GM12878 (cell line): ENCODE measurements at regions not wholly inside any gene's neighbourhood (a gene's known extent, or its start where the extent isn't known, plus 50 kb on each side); places are given as distances from the start of the nearest gene placed in this dataset.

ENCODE experiments used
- ATAC-seq: fragments of 200-7000 bp; cut with Tn5 transposase; 3 replicates; pipeline ENCODE4 v1.9.1; 2020; ENCODE audit warnings: mild to moderate bottlenecking, moderate library complexity
- BruUV-seq: library from RNA; stranded (reverse); fragments of 400-500 nt; replicated peaks from 2 replicates; lab custom pipeline; 2021; lab: Mats Ljungman, UMichigan
- CTCF ChIA-PET: fragments of 300-600 bp; sonication (Branson Sonifier 250); formaldehyde crosslinking; extraction: SDS; loops from one replicate; lab custom pipeline; 2021; ENCODE audit warnings: inconsistent platforms; lab: Yijun Ruan, JAX
- POLR2A ChIA-PET: fragments of 350-600 bp; formaldehyde crosslinking; extraction: SDS; loops from one replicate; lab custom pipeline; 2021; ENCODE audit warnings: inconsistent platforms; lab: Charles Lee
- RAD21 ChIA-PET: fragments of 300-600 bp; sonication (Branson Sonifier 250); formaldehyde crosslinking; loops from one replicate; lab custom pipeline; 2023; ENCODE audit warnings: antibody characterized with exemption; ENCODE audit not compliant: unreplicated experiment; lab: Charles Lee
- SMC1A ChIA-PET: fragments of 300-600 bp; sonication (Branson Sonifier 250); formaldehyde crosslinking; loops from one replicate; lab custom pipeline; 2023; ENCODE audit not compliant: unreplicated experiment, uncharacterized antibody; lab: Charles Lee
- DNase-seq: peaks from one replicate; pipeline ENCODE4 v3.0.0-alpha.2; 2011; ENCODE audit warnings: low read depth, low spot score
- FAIRE-seq: peaks from 3 replicates; lab custom pipeline; 2011; peaks lifted over from hg19 to GRCh38; lab: Jason Lieb, UNC
- H2AFZ ChIP-seq: 2 replicates; pipeline ENCODE4 v1.6.0; 2011; ENCODE audit warnings: low read depth, low read length, control low read depth; ENCODE audit not compliant: control insufficient read depth
- H3K27ac ChIP-seq: 2 replicates; pipeline ENCODE4 v1.5.1; 2011; ENCODE audit warnings: control low read depth; ENCODE audit not compliant: control insufficient read depth, insufficient read depth
- H3K27me3 ChIP-seq, 2 experiments: replicated peaks in 1 of 2; 2 replicates each; pipeline versions ENCODE4 v1.6.0 to v1.6.1; 2011; ENCODE audit warnings: low read length in 1 of 2; ENCODE audit not compliant: control insufficient read depth in 2 of 2, insufficient read depth in 2 of 2
- H3K36me3 ChIP-seq, 2 experiments: 2 replicates each; pipeline ENCODE4 v1.5.1; 2011; ENCODE audit warnings: low read length in 1 of 2; ENCODE audit not compliant: control insufficient read depth in 2 of 2, insufficient read depth in 2 of 2
- H3K4me1 ChIP-seq: 2 replicates; pipeline ENCODE4 v1.6.1; 2011; ENCODE audit warnings: mild to moderate bottlenecking, low read length, moderate library complexity, mixed read lengths; ENCODE audit not compliant: control insufficient read depth, insufficient read depth
- H3K4me2 ChIP-seq: 2 replicates; pipeline ENCODE4 v1.6.0; 2011; ENCODE audit warnings: control low read depth; ENCODE audit not compliant: control insufficient read depth, insufficient read depth
- H3K4me3 ChIP-seq: fragments of 200-600 bp; sonication (generic); 2 replicates; pipeline ENCODE4 v1.5.1; 2016
- H3K79me2 ChIP-seq: 2 replicates; pipeline ENCODE4 v1.6.0; 2011; ENCODE audit warnings: low read length; ENCODE audit not compliant: control insufficient read depth, insufficient read depth
- H3K9ac ChIP-seq: 2 replicates; pipeline ENCODE4 v1.8.0; 2011; ENCODE audit warnings: low read length, control low read depth, mixed read lengths; ENCODE audit not compliant: control insufficient read depth, insufficient read depth
- H3K9me3 ChIP-seq: replicated peaks from 3 replicates; pipeline ENCODE4 v1.5.1; 2011; ENCODE audit warnings: mild to moderate bottlenecking, low read length; ENCODE audit not compliant: control insufficient read depth, insufficient read depth
- H4K20me1 ChIP-seq: 2 replicates; pipeline ENCODE4 v1.6.0; 2011; ENCODE audit not compliant: control insufficient read depth, insufficient read depth
- HDGF ChIP-seq: fragments of 450-650 bp; IDR thresholded peaks from 2 replicates; pipeline ENCODE4 v1.6.1; 2016; ENCODE audit warnings: antibody characterized with exemption
- NFIC ChIP-seq: IDR thresholded peaks from 2 replicates; pipeline ENCODE4 v1.6.1; 2012; ENCODE audit warnings: low read depth, mild to moderate bottlenecking, inconsistent platforms, low read length, moderate library complexity
- NFYA ChIP-seq: IDR thresholded peaks from 2 replicates; pipeline ENCODE4 v1.6.1; 2011; ENCODE audit warnings: low read depth, mild to moderate bottlenecking, low read length, improper control_type of control experiment, borderline replicate concordance
- POLR2AphosphoS5 ChIP-seq: IDR thresholded peaks from 2 replicates; pipeline ENCODE4 v1.6.1; 2011; ENCODE audit warnings: mild to moderate bottlenecking, low read length, inconsistent platforms
- ZBED1 ChIP-seq: IDR thresholded peaks from 2 replicates; pipeline ENCODE4 v1.6.1; 2016; ENCODE audit warnings: borderline replicate concordance
- ZBTB11 ChIP-seq: fragments of 450-650 bp; formaldehyde crosslinking; IDR thresholded peaks from 2 replicates; pipeline ENCODE4 v1.5.0; 2022; ENCODE audit warnings: mild to moderate bottlenecking, missing genetic modification characterization
- ZBTB33 ChIP-seq: fragments of 450-650 bp; IDR thresholded peaks from 2 replicates; pipeline ENCODE4 v1.6.1; 2017; ENCODE audit warnings: mild to moderate bottlenecking
- ZNF217 ChIP-seq: fragments of 450-650 bp; IDR thresholded peaks from 2 replicates; pipeline ENCODE4 v1.6.1; 2017; ENCODE audit warnings: antibody characterized with exemption, mild to moderate bottlenecking
- ZNF592 ChIP-seq: fragments of 450-650 bp; IDR thresholded peaks from 2 replicates; pipeline ENCODE4 v1.6.1; 2017; ENCODE audit warnings: mild to moderate bottlenecking, moderate library complexity
- WGBS: methylation state at CpG from one replicate; pipeline ENCODE4 v1.1.6; 2016; ENCODE audit warnings: low lambda C conversion rate; ENCODE audit not compliant: insufficient replicate concordance, insufficient coverage; ENCODE audit errors: missing lambda C conversion rate; 5-methylcytosine and 5-hydroxymethylcytosine counted together
- in situ Hi-C: fragments of 300-500 bp; cut with MboI; formaldehyde crosslinking; loops from 9 replicates; pipeline ENCODE4 v1.14.3; 2018; ENCODE audit warnings: mixed read lengths
- intact Hi-C: fragments of 100-400 bp; cut with micrococcal nuclease; formaldehyde crosslinking; loops from one replicate; pipeline ENCODE4 v1.14.2; 2022; ENCODE audit not compliant: unreplicated experiment

- TF ChIP-seq ZBTB11 (no peak), POLR2AphosphoS5 (no peak), NFIC (no peak), ZNF592 (no peak)
Observed at GRCh38 chr11:11770921-11771486, 70.8 kb upstream of the USP47 start (continued).

- intact Hi-C loops, result no loop called here
- RAD21 ChIA-PET, result no interaction called here
- Histone ChIP-seq H3K4me3 (no peak overlapping the region), H2AFZ (no peak overlapping the region), H3K9ac (no peak overlapping the region), H3K9me3 (no peaks in the 10 kb centered on the region), H3K4me2 (no peak overlapping the region), H4K20me1 (no peaks in the 10 kb centered on the region), H3K4me1 (no peaks in the 10 kb centered on the region), H3K79me2 (no peaks in the 10 kb centered on the region), H3K36me3 (no peaks in the 10 kb centered on the region), H3K27ac (no peak overlapping the region), H3K27me3 (peaks cover 1 to 2% of the 10 kb centered on the region in 2 experiments; a peak in 2 of 4 replicates)
- WGBS, result 0% methylated on average over 1 of the region's 1 CpG
- in situ Hi-C loops, result no loop called here
- TF ChIP-seq NFYA (no peak), ZBTB33 (no peak), ZNF217 (no peak), HDGF (no peak), ZBED1 (no peak)
- DNase-seq, result no peak
- no peak for ATAC-seq
- SMC1A ChIA-PET, result no interaction called here
- POLR2A ChIA-PET, result no interaction called here
- no peak for FAIRE-seq
- BruUV-seq, result no TSS peak
- CTCF ChIA-PET, result no interaction called here
Observed at GRCh38 chr11:11770296-11770695, 71.5 kb upstream of the USP47 start.
